Prostate gland (tissue), 2 donors: ENCODE measurements at regions not wholly inside any gene's neighbourhood (a gene's known extent, or its start where the extent isn't known, plus 50 kb on each side); places are given as distances from the start of the nearest gene placed in this dataset.

Source experiments
- POLR2A ChIP-seq: fragments of 450-650 bp; IDR thresholded peaks from one replicate; pipeline ENCODE4 v1.6.1; 2016; ENCODE audit warnings: antibody characterized with exemption, mild to moderate bottlenecking
- TF ChIP-seq, protein P1 (sequence below), 4 experiments: fragments of 200-600 bp in 2 of 4; fragments of 450-650 bp in 2 of 4; sonication (generic) in 2 of 4; IDR thresholded peaks; 1 replicate in 3 of 4; 2 replicates in 1 of 4; pipeline ENCODE4 v1.5.1; 2016 to 2019; ENCODE audit warnings: antibody characterized with exemption in 4 of 4, mild to moderate bottlenecking in 2 of 4, moderate library complexity in 2 of 4

DNA sequence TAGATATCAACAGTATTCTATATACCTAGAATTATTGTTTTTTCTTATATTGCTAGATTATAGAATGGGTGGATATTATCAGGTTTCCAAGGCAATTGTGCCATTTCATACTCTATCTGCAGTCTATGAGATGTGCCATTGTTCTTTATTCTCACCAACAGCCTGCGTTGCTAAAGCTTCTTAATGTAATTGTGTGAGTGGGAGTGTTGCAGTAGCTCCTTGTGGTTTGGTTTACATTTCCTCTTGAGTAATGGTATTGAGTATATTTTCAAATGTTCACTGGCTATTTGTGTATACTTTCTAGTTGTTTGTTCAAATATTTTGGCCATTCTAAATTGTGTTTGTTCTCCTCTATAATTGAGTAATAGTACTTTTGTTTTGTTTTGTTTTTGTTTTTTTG lies 199.2 kb downstream of the TFEC start:
- TF ChIP-seq POLR2A = no peak
- TF ChIP-seq, protein P1, sequence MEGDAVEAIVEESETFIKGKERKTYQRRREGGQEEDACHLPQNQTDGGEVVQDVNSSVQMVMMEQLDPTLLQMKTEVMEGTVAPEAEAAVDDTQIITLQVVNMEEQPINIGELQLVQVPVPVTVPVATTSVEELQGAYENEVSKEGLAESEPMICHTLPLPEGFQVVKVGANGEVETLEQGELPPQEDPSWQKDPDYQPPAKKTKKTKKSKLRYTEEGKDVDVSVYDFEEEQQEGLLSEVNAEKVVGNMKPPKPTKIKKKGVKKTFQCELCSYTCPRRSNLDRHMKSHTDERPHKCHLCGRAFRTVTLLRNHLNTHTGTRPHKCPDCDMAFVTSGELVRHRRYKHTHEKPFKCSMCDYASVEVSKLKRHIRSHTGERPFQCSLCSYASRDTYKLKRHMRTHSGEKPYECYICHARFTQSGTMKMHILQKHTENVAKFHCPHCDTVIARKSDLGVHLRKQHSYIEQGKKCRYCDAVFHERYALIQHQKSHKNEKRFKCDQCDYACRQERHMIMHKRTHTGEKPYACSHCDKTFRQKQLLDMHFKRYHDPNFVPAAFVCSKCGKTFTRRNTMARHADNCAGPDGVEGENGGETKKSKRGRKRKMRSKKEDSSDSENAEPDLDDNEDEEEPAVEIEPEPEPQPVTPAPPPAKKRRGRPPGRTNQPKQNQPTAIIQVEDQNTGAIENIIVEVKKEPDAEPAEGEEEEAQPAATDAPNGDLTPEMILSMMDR (IDR thresholded peaks at IDR 0.05) = no peak
